K562 (cell line): ENCODE measurements at regions not wholly inside any gene's neighbourhood (a gene's known extent, or its start where the extent isn't known, plus 50 kb on each side); places are given as distances from the start of the nearest gene placed in this dataset.

Experiments
- DACH1 ChIP-seq: fragments of 450-650 bp; IDR thresholded peaks from 2 replicates; pipeline ENCODE4 v1.6.1; 2018; ENCODE audit not compliant: partially characterized antibody
- DMBX1 ChIP-seq: fragments of 250-450 bp; sonication (Bioruptor Pico); IDR thresholded peaks from 2 replicates; pipeline ENCODE4 v1.8.0; 2022; ENCODE audit warnings: inconsistent platforms, mild to moderate bottlenecking, moderate library complexity, borderline replicate concordance
- GTF3C2 ChIP-seq: IDR thresholded peaks from 3 replicates; pipeline ENCODE4 v1.6.1; 2011; ENCODE audit warnings: borderline replicate concordance, mild to moderate bottlenecking, moderate library complexity; ENCODE audit not compliant: insufficient read length; ENCODE audit errors: extremely low read depth
- IRF1 ChIP-seq: sonication (generic); formaldehyde crosslinking; IDR thresholded peaks from 2 replicates; pipeline ENCODE4 v1.8.0; 2022; ENCODE audit warnings: missing genetic modification reagents, mild to moderate bottlenecking, borderline replicate concordance
- MAFF ChIP-seq: IDR thresholded peaks from 2 replicates; pipeline ENCODE4 v1.6.1; 2012; ENCODE audit warnings: low read length, improper control_type of control experiment
- NCOA6 ChIP-seq: fragments of 450-650 bp; IDR thresholded peaks from 2 replicates; pipeline ENCODE4 v1.6.1; 2017; ENCODE audit warnings: mild to moderate bottlenecking
- NFE2L1 ChIP-seq: fragments of 450-650 bp; IDR thresholded peaks from 2 replicates; pipeline ENCODE4 v1.6.1; 2016; ENCODE audit warnings: missing genetic modification characterization, low read depth, mild to moderate bottlenecking, missing compliant biosample characterization, moderate library complexity, borderline replicate concordance
- NFIC ChIP-seq: fragments of 450-650 bp; IDR thresholded peaks from 2 replicates; pipeline ENCODE4 v1.6.1; 2017; ENCODE audit warnings: mild to moderate bottlenecking, inconsistent platforms
- NFRKB ChIP-seq: fragments of 450-650 bp; IDR thresholded peaks from 2 replicates; pipeline ENCODE4 v1.6.1; 2016; ENCODE audit warnings: low read depth
- SMC3 ChIP-seq: conservative IDR thresholded peaks from 2 replicates; pipeline ENCODE4 v1.6.1; 2011; ENCODE audit warnings: low read depth, low read length, improper control_type of control experiment; ENCODE audit not compliant: insufficient read depth
- SUPT5H ChIP-seq: fragments of 450-650 bp; IDR thresholded peaks from 2 replicates; pipeline ENCODE4 v1.6.1; 2016
- TBP ChIP-seq: optimal IDR thresholded peaks from 2 replicates; pipeline ENCODE3; 2011; ENCODE audit warnings: low read depth, low read length, improper control_type of control experiment
- ZNF316 ChIP-seq: fragments of 450-650 bp; IDR thresholded peaks from 2 replicates; pipeline ENCODE4 v1.6.1; 2016
- ZNF644 ChIP-seq: fragments of 200-800 bp; sonication (Bioruptor generic); IDR thresholded peaks from 2 replicates; pipeline ENCODE4 v1.6.1; 2016; ENCODE audit warnings: low read depth, missing genetic modification characterization, missing compliant biosample characterization
- ZNF778 ChIP-seq: fragments of 450-650 bp; formaldehyde crosslinking; IDR thresholded peaks from 2 replicates; pipeline ENCODE4 v1.4.0; 2020; ENCODE audit warnings: mild to moderate bottlenecking, moderate library complexity

GRCh38 chr12:34335819-34336262 lies 313.5 kb downstream of the ALG10 start (continued):
- TF ChIP-seq GTF3C2 (no peak), NFIC (peak; percentile 44), ZNF316 (no peak), IRF1 (CRISPR knock-in tag) (no peak), NFE2L1 (tag) (no peak), DMBX1 (CRISPR knock-in tag) (no peak), TBP (peak; percentile 18), SUPT5H (peak; percentile 66), MAFF (no peak), ZNF644 (tag) (no peak), DACH1 (no peak), SMC3 (no peak), NCOA6 (peak; percentile 68; the same call in 1 of the 2 replicates), ZNF778 (CRISPR knock-in tag) (no peak), NFRKB (no peak)
- TF ChIP-seq, all 486 proteins: peak for 26
